ENCODE measurements at regions not wholly inside any gene's neighbourhood (a gene's known extent, or its start where the extent isn't known, plus 50 kb on each side); places are given as distances from the start of the nearest gene placed in this dataset.
A peak's percentile ranks its signal among the peaks of the same experiment; 100 is the strongest.

GRCh38 chr1:221078260-221078965 lies 199.2 kb downstream of the HLX start:
- intact Hi-C loops (cut with DNase I), result no loop called here
- DNase-seq (no peak), FAIRE-seq (no peak)
- Histone ChIP-seq H3K4me1 (ENCODE audit: control insufficient read depth in 2 of 3, insufficient read depth in 2 of 3, low read depth in 1 of 3, low read length in 3 of 3) (no peaks in the 10 kb centered on the region), H3K9ac (ENCODE audit: low read length in 3 of 3) (no peak overlapping the region), H3K27me3 (ENCODE audit: control insufficient read depth, insufficient read depth, low read length) (no peaks in the 10 kb centered on the region), H3K9me3 (ENCODE audit: control insufficient read depth in 2 of 3, insufficient read depth in 1 of 3, low read length in 3 of 3) (no peaks in the 10 kb centered on the region), H3K27ac (ENCODE audit: low read depth in 2 of 2, low read length in 2 of 2) (no peak overlapping the region), H3K36me3 (ENCODE audit: control insufficient read depth in 2 of 3, insufficient read depth in 3 of 3, low read length in 3 of 3) (no peaks in the 10 kb centered on the region), H3K4me3 (ENCODE audit: low read length in 3 of 3) (no peak overlapping the region)
- no peak for TF ChIP-seq CTCF (IDR thresholded peaks at IDR 0.05; ENCODE audit: borderline replicate concordance, extremely low read depth, insufficient read depth)

GRCh38 chr1:221083902-221084301 lies 204.7 kb downstream of the HLX start:
- no peak overlapping the region for H3K4me3 ChIP-seq (ENCODE audit: low read length in 3 of 3)
- H3K27ac ChIP-seq (ENCODE audit: low read depth in 2 of 2, low read length in 2 of 2), result no peak overlapping the region
- intact Hi-C loops (cut with DNase I), result no loop called here
- DNase-seq, result no peak
- no peak for TF ChIP-seq CTCF (IDR thresholded peaks at IDR 0.05; ENCODE audit: borderline replicate concordance, extremely low read depth, insufficient read depth)
- no peak overlapping the region for H3K9ac ChIP-seq (ENCODE audit: low read length in 3 of 3)
- no peaks in the 10 kb centered on the region for H3K9me3 ChIP-seq (ENCODE audit: control insufficient read depth in 2 of 3, insufficient read depth in 1 of 3, low read length in 3 of 3)
- no peaks in the 10 kb centered on the region for H3K36me3 ChIP-seq (ENCODE audit: control insufficient read depth in 2 of 3, insufficient read depth in 3 of 3, low read length in 3 of 3)
- H3K27me3 ChIP-seq (ENCODE audit: control insufficient read depth, insufficient read depth, low read length), result no peaks in the 10 kb centered on the region
- no peak for FAIRE-seq
- no peaks in the 10 kb centered on the region for H3K4me1 ChIP-seq (ENCODE audit: control insufficient read depth in 2 of 3, insufficient read depth in 2 of 3, low read depth in 1 of 3, low read length in 3 of 3)

GRCh38 chr1:221084681-221085080 lies 205.4 kb downstream of the HLX start:
- no peak for TF ChIP-seq CTCF (IDR thresholded peaks at IDR 0.05; ENCODE audit: borderline replicate concordance, extremely low read depth, insufficient read depth)
- FAIRE-seq, result no peak
- intact Hi-C loops (cut with DNase I), result no loop called here

More at GRCh38 chr1:221084681-221085080, 205.4 kb downstream of the HLX start:
- H3K36me3 ChIP-seq (ENCODE audit: control insufficient read depth in 2 of 3, insufficient read depth in 3 of 3, low read length in 3 of 3), result no peaks in the 10 kb centered on the region
- no peaks in the 10 kb centered on the region for H3K9me3 ChIP-seq (ENCODE audit: control insufficient read depth in 2 of 3, insufficient read depth in 1 of 3, low read length in 3 of 3)
- no peak overlapping the region for H3K4me3 ChIP-seq (ENCODE audit: low read length in 3 of 3)
- H3K27me3 ChIP-seq (ENCODE audit: control insufficient read depth, insufficient read depth, low read length), result no peaks in the 10 kb centered on the region
- peak in 3 of 5 donors; percentile 42 to 77 (median 63) for DNase-seq
- no peak overlapping the region for H3K9ac ChIP-seq (ENCODE audit: low read length in 3 of 3)
- no peak overlapping the region for H3K27ac ChIP-seq (ENCODE audit: low read depth in 2 of 2, low read length in 2 of 2)
- no peaks in the 10 kb centered on the region for H3K4me1 ChIP-seq (ENCODE audit: control insufficient read depth in 2 of 3, insufficient read depth in 2 of 3, low read depth in 1 of 3, low read length in 3 of 3)
